ENCODE measurements at regions not wholly inside any gene's neighbourhood (a gene's known extent, or its start where the extent isn't known, plus 50 kb on each side); places are given as distances from the start of the nearest gene placed in this dataset.
"Not testable (repeated sequence)": the region's sequence is repeated elsewhere in the genome, so short reads cannot be mapped to it uniquely, and the experiment has no call there.

GRCh38 chr5:159514229-159514810 is 184.0 kb upstream of the IL12B start:
- Histone ChIP-seq H3K9ac (ENCODE audit: low read depth, low read length) (no peak overlapping the region), H3K4me1 (ENCODE audit: insufficient read depth, low read length) (0 out of 2 replicates have a peak, but pooled peaks cover 6% of the 10 kb centered on the region), H3K27ac (ENCODE audit: low read depth, low read length) (no peak overlapping the region), H3K4me3 (ENCODE audit: low read length) (no peak overlapping the region), H3K36me3 (ENCODE audit: insufficient read depth, low read length) (no peaks in the 10 kb centered on the region), H3K27me3 (ENCODE audit: insufficient read depth, low read length) (no peaks in the 10 kb centered on the region), H3K9me3 (ENCODE audit: insufficient read depth, low read depth, low read length) (no peaks in the 10 kb centered on the region)
- 93% methylated on average over 13 of the region's 14 CpGs for WGBS

GRCh38 chr5:159515197-159515596 is 184.9 kb upstream of the IL12B start:
- no peaks in the 10 kb centered on the region for H3K36me3 ChIP-seq (ENCODE audit: insufficient read depth, low read length)
- H3K4me1 ChIP-seq (ENCODE audit: insufficient read depth, low read length): 0 out of 2 replicates have a peak, but pooled peaks cover 6% of the 10 kb centered on the region
- H3K9ac ChIP-seq (ENCODE audit: low read depth, low read length): no peak overlapping the region
- H3K9me3 ChIP-seq (ENCODE audit: insufficient read depth, low read depth, low read length): no peaks in the 10 kb centered on the region
- no peaks in the 10 kb centered on the region for H3K27me3 ChIP-seq (ENCODE audit: insufficient read depth, low read length)
- no peak overlapping the region for H3K4me3 ChIP-seq (ENCODE audit: low read length)
- H3K27ac ChIP-seq (ENCODE audit: low read depth, low read length): no peak overlapping the region
- 95% methylated on average over 3 of the region's 4 CpGs for WGBS

DNA sequence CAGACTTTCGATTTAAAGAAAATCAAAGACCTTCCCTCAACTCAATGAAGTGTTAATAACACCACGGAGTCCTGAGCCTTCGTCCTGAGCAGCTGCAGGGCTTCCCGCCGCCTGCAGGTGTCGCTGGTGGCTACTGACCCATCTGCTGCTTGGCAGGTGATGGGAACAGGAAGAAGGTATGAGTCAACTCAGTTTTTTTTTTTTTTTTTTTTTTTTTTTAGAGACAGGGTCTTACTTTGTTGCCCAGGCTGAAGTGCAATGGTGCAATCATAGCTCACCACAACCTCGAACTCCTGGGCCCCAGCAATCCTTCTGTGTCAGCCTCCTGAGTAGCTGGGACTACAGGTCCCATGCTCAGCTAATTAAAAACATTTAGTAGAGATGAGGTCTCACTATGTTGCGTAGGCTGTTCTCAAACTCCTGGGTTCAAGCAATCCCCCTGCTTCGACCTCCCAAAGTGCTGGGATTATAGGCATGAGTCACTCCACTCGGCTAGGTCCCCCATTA is 185.7 kb upstream of the IL12B start:
- Histone ChIP-seq H3K4me3 (ENCODE audit: low read length) (no peak overlapping the region), H3K27ac (ENCODE audit: low read depth, low read length) (no peak overlapping the region), H3K4me1 (ENCODE audit: insufficient read depth, low read length) (0 out of 2 replicates have a peak, but pooled peaks cover under 1% of the 10 kb centered on the region), H3K27me3 (ENCODE audit: insufficient read depth, low read length) (no peaks in the 10 kb centered on the region), H3K9ac (ENCODE audit: low read depth, low read length) (no peak overlapping the region), H3K36me3 (ENCODE audit: insufficient read depth, low read length) (no peaks in the 10 kb centered on the region), H3K9me3 (ENCODE audit: insufficient read depth, low read depth, low read length) (no peaks in the 10 kb centered on the region)
- WGBS: 30% methylated on average over 10 of the region's 10 CpGs

GRCh38 chr5:159518371-159518770 is 188.1 kb upstream of the IL12B start:
- Histone ChIP-seq H3K27ac (ENCODE audit: low read depth, low read length) (no peak overlapping the region), H3K9me3 (ENCODE audit: insufficient read depth, low read depth, low read length) (no peaks in the 10 kb centered on the region), H3K36me3 (ENCODE audit: insufficient read depth, low read length) (no peaks in the 10 kb centered on the region), H3K9ac (ENCODE audit: low read depth, low read length) (no peak overlapping the region), H3K4me1 (ENCODE audit: insufficient read depth, low read length) (no peaks in the 10 kb centered on the region), H3K27me3 (ENCODE audit: insufficient read depth, low read length) (no peaks in the 10 kb centered on the region), H3K4me3 (ENCODE audit: low read length) (no peak overlapping the region)
- 94% methylated on average over 3 of the region's 3 CpGs for WGBS

GRCh38 chr5:159519365-159519764 is 189.1 kb upstream of the IL12B start:
- Histone ChIP-seq H3K36me3 (ENCODE audit: insufficient read depth, low read length) (no peaks in the 10 kb centered on the region), H3K4me3 (ENCODE audit: low read length) (no peak overlapping the region), H3K9me3 (ENCODE audit: insufficient read depth, low read depth, low read length) (no peaks in the 10 kb centered on the region), H3K4me1 (ENCODE audit: insufficient read depth, low read length) (no peaks in the 10 kb centered on the region), H3K27ac (ENCODE audit: low read depth, low read length) (no peak overlapping the region), H3K9ac (ENCODE audit: low read depth, low read length) (no peak overlapping the region), H3K27me3 (ENCODE audit: insufficient read depth, low read length) (no peaks in the 10 kb centered on the region)
- WGBS: 77% methylated on average over 7 of the region's 7 CpGs

GRCh38 chr5:159522841-159523240 is 192.6 kb upstream of the IL12B start:
- no peak overlapping the region for H3K9ac ChIP-seq (ENCODE audit: low read depth, low read length)
- H3K36me3 ChIP-seq (ENCODE audit: insufficient read depth, low read length): no peaks in the 10 kb centered on the region
- no peak overlapping the region for H3K4me3 ChIP-seq (ENCODE audit: low read length)
- no peak overlapping the region for H3K27ac ChIP-seq (ENCODE audit: low read depth, low read length)
- 100% methylated on average over 2 of the region's 2 CpGs for WGBS
- no peaks in the 10 kb centered on the region for H3K9me3 ChIP-seq (ENCODE audit: insufficient read depth, low read depth, low read length)
- no peaks in the 10 kb centered on the region for H3K4me1 ChIP-seq (ENCODE audit: insufficient read depth, low read length)
- no peaks in the 10 kb centered on the region for H3K27me3 ChIP-seq (ENCODE audit: insufficient read depth, low read length)

DNA sequence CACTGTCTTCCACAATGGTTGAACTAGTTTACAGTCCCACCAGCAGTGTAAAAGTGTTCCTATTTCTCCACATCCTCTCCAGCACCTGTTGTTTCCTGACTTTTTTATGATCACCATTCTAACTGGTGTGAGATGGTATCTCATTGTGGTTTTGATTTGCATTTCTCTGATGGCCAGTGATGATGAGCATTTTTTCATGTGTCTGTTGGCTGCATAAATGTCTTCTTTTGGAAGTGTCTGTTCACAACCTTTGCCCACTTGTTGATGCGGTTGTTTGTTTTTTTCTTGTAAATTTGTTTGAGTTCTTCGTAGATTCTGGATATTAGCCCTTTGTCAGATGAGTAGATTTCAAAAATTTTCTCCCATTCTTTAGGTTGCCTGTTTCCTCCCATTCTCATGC is 194.0 kb upstream of the IL12B start:
- H3K9ac ChIP-seq (ENCODE audit: low read depth, low read length); H3K4me3 ChIP-seq (ENCODE audit: low read length); H3K9me3 ChIP-seq (ENCODE audit: insufficient read depth, low read depth, low read length); H3K27me3 ChIP-seq (ENCODE audit: insufficient read depth, low read length); H3K36me3 ChIP-seq (ENCODE audit: insufficient read depth, low read length); H3K27ac ChIP-seq (ENCODE audit: low read depth, low read length); H3K4me1 ChIP-seq (ENCODE audit: insufficient read depth, low read length): not testable (repeated sequence)
- WGBS: 94% methylated on average over 1 of the region's 2 CpGs

- Histone ChIP-seq H3K4me3 (ENCODE audit: low read length) (no peak overlapping the region), H3K9ac (ENCODE audit: low read depth, low read length) (no peak overlapping the region), H3K27ac (ENCODE audit: low read depth, low read length) (no peak overlapping the region), H3K4me1 (ENCODE audit: insufficient read depth, low read length) (no peaks in the 10 kb centered on the region), H3K36me3 (ENCODE audit: insufficient read depth, low read length) (no peaks in the 10 kb centered on the region), H3K27me3 (ENCODE audit: insufficient read depth, low read length) (no peaks in the 10 kb centered on the region), H3K9me3 (ENCODE audit: insufficient read depth, low read depth, low read length) (no peaks in the 10 kb centered on the region)
- 65% methylated on average over 4 of the region's 4 CpGs for WGBS
Measured at GRCh38 chr5:159525117-159525516, 194.8 kb upstream of the IL12B start.

- Histone ChIP-seq H3K4me3 (ENCODE audit: low read length) (no peak overlapping the region), H3K27ac (ENCODE audit: low read depth, low read length) (no peak overlapping the region), H3K27me3 (ENCODE audit: insufficient read depth, low read length) (no peaks in the 10 kb centered on the region), H3K4me1 (ENCODE audit: insufficient read depth, low read length) (no peaks in the 10 kb centered on the region), H3K9me3 (ENCODE audit: insufficient read depth, low read depth, low read length) (no peaks in the 10 kb centered on the region), H3K36me3 (ENCODE audit: insufficient read depth, low read length) (no peaks in the 10 kb centered on the region), H3K9ac (ENCODE audit: low read depth, low read length) (no peak overlapping the region)
- 88% methylated on average over 2 of the region's 4 CpGs for WGBS
Measured at GRCh38 chr5:159527546-159528254, 197.4 kb upstream of the IL12B start.

DNA sequence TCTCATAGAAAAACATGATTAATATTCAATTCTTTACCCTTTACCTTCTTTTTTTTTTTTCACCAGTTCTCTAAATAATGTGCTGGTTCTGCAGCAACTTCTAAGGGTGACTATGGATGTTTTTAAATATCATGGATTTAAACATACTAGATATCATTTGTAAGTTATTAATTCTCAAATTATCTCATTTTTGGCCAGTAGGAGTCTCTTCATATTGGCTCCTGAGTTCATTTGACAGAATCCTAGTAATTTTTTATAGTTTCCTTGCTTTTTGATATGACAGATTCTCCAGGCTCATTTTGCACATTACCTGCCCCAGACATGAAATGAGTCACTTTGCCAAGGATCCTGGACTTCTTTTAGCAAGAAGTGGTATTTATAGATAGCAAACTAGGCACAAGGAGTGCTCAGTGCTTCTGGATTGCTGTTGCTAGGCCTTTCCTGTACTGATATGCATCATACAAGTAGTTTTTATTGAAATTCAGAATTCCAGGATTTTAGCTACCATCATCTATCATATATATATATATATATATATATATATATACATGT is 201.3 kb upstream of the IL12B start:
- Histone ChIP-seq H3K9me3 (ENCODE audit: insufficient read depth, low read depth, low read length) (peaks cover 10% of the 10 kb centered on the region; the same call in 1 of the 2 replicates), H3K4me3 (ENCODE audit: low read length) (no peak overlapping the region), H3K27ac (ENCODE audit: low read depth, low read length) (no peak overlapping the region), H3K9ac (ENCODE audit: low read depth, low read length) (no peak overlapping the region), H3K36me3 (ENCODE audit: insufficient read depth, low read length) (no peaks in the 10 kb centered on the region), H3K27me3 (ENCODE audit: insufficient read depth, low read length) (no peaks in the 10 kb centered on the region), H3K4me1 (ENCODE audit: insufficient read depth, low read length) (no peaks in the 10 kb centered on the region)

DNA sequence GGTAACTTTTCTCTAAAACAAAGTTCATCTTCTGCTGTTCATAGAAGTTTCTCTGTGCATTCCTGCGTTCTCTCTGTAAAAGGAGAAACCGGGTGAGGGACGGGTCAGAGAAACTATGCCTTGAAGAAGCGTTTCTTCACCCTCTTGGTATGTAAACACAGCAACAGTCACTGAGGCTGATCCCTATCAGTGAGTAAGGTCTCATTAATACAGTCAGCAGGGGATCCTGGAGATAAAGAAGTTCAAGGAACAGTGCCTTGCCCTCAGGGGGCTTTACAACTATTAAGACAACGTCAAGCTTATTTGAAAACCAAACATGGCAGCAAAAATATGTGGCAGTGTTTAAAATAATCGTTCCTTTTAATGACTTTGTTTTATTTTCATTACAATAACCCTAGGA is 202.9 kb upstream of the IL12B start:
- WGBS: 62% methylated on average over 4 of the region's 6 CpGs
- H3K27ac ChIP-seq (ENCODE audit: low read depth, low read length): no peak overlapping the region
- peaks cover 10% of the 10 kb centered on the region; the same call in 1 of the 2 replicates for H3K9me3 ChIP-seq (ENCODE audit: insufficient read depth, low read depth, low read length)
- H3K4me3 ChIP-seq (ENCODE audit: low read length): no peak overlapping the region
- no peaks in the 10 kb centered on the region for H3K36me3 ChIP-seq (ENCODE audit: insufficient read depth, low read length)
- H3K9ac ChIP-seq (ENCODE audit: low read depth, low read length): no peak overlapping the region
- no peaks in the 10 kb centered on the region for H3K4me1 ChIP-seq (ENCODE audit: insufficient read depth, low read length)
- no peaks in the 10 kb centered on the region for H3K27me3 ChIP-seq (ENCODE audit: insufficient read depth, low read length)
